Prostate gland (tissue), 2 donors: ENCODE measurements at regions not wholly inside any gene's neighbourhood (a gene's known extent, or its start where the extent isn't known, plus 50 kb on each side); places are given as distances from the start of the nearest gene placed in this dataset.

Source experiments
- POLR2A ChIP-seq: fragments of 450-650 bp; IDR thresholded peaks from one replicate; pipeline ENCODE4 v1.6.1; 2016; ENCODE audit warnings: antibody characterized with exemption, mild to moderate bottlenecking
- POLR2AphosphoS5 ChIP-seq: sonication (generic); formaldehyde crosslinking; IDR thresholded peaks from one replicate; pipeline ENCODE4 v1.6.1; 2017; ENCODE audit warnings: antibody characterized with exemption
- TF ChIP-seq, protein P1 (sequence below), 4 experiments: fragments of 200-600 bp in 2 of 4; fragments of 450-650 bp in 2 of 4; sonication (generic) in 2 of 4; IDR thresholded peaks; 1 replicate in 3 of 4; 2 replicates in 1 of 4; pipeline ENCODE4 v1.5.1; 2016 to 2019; ENCODE audit warnings: antibody characterized with exemption in 4 of 4, mild to moderate bottlenecking in 2 of 4, moderate library complexity in 2 of 4

DNA sequence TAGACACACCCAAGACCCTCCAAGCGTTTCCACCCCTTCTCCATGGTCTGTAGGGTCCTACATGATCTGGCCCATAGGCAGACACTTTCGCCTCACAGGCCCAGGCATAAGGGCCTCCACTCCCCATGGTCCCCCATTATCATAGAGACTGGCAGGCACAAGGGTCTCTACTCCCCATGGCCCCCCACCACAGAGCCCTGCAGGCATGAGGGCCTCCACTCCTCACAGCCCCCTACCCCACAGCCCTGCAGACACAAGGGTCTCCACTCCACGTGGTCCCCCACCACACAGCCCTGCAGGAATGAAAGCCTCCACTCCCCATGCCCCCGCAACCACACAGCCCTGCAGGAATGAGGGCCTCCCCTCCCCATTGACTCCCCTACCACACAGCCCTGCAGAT lies 159.7 kb upstream of the AGAP1 start:
- TF ChIP-seq, protein P1, sequence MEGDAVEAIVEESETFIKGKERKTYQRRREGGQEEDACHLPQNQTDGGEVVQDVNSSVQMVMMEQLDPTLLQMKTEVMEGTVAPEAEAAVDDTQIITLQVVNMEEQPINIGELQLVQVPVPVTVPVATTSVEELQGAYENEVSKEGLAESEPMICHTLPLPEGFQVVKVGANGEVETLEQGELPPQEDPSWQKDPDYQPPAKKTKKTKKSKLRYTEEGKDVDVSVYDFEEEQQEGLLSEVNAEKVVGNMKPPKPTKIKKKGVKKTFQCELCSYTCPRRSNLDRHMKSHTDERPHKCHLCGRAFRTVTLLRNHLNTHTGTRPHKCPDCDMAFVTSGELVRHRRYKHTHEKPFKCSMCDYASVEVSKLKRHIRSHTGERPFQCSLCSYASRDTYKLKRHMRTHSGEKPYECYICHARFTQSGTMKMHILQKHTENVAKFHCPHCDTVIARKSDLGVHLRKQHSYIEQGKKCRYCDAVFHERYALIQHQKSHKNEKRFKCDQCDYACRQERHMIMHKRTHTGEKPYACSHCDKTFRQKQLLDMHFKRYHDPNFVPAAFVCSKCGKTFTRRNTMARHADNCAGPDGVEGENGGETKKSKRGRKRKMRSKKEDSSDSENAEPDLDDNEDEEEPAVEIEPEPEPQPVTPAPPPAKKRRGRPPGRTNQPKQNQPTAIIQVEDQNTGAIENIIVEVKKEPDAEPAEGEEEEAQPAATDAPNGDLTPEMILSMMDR (IDR thresholded peaks at IDR 0.05), result no peak
- TF ChIP-seq POLR2A (no peak), POLR2AphosphoS5 (no peak)
